Nephron progenitor cell (in vitro differentiated cells): ENCODE measurements at regions not wholly inside any gene's neighbourhood (a gene's known extent, or its start where the extent isn't known, plus 50 kb on each side); places are given as distances from the start of the nearest gene placed in this dataset.

Experiments used
- DNase-seq: peaks from one replicate; pipeline ENCODE4 v3.0.0; 2021
- H3K27ac Mint-ChIP-seq: 2 replicates; pipeline ENCODE4 v1.8.0; 2021; ENCODE audit warnings: mild to moderate bottlenecking, moderate library complexity, mixed read lengths
- H3K27me3 Mint-ChIP-seq: 2 replicates; pipeline ENCODE4 v1.8.0; 2021; ENCODE audit warnings: mild to moderate bottlenecking, low read depth, mixed read lengths; ENCODE audit not compliant: poor library complexity
- H3K36me3 Mint-ChIP-seq: 2 replicates; pipeline ENCODE4 v1.8.0; 2021; ENCODE audit warnings: low read depth, mixed read lengths
- H3K4me1 Mint-ChIP-seq: 2 replicates; pipeline ENCODE4 v1.8.0; 2021; ENCODE audit warnings: mixed read lengths
- H3K4me3 Mint-ChIP-seq: 2 replicates; pipeline ENCODE4 v1.8.0; 2021; ENCODE audit warnings: mild to moderate bottlenecking, moderate library complexity, mixed read lengths
- H3K9me3 Mint-ChIP-seq: 2 replicates; pipeline ENCODE4 v1.8.0; 2021; ENCODE audit warnings: mild to moderate bottlenecking, moderate library complexity, mixed read lengths
- CTCF ChIP-seq: fragments of 200-600 bp; sonication (generic); IDR thresholded peaks from 2 replicates; pipeline ENCODE4 v1.5.0; 2021; ENCODE audit warnings: antibody characterized with exemption

- no peak for DNase-seq
- no peaks in the 10 kb centered on the region for H3K9me3 Mint-ChIP-seq
- peaks cover 18% of the 10 kb centered on the region for H3K27me3 Mint-ChIP-seq
- no peaks in the 10 kb centered on the region for H3K36me3 Mint-ChIP-seq
- peaks cover 60% of the 10 kb centered on the region for H3K4me1 Mint-ChIP-seq
- no peak for TF ChIP-seq CTCF
- no peak overlapping the region for H3K4me3 Mint-ChIP-seq
- no peak overlapping the region for H3K27ac Mint-ChIP-seq
Measured at GRCh38 chr20:39825524-39825923, 863.4 kb downstream of the DHX35 start.

GRCh38 chr20:39823224-39823623 is 861.1 kb downstream of the DHX35 start:
- Mint-ChIP-seq H3K27me3 (peaks cover 10% of the 10 kb centered on the region), H3K9me3 (no peaks in the 10 kb centered on the region), H3K36me3 (no peaks in the 10 kb centered on the region), H3K4me3 (no peak overlapping the region), H3K4me1 (peaks cover 38% of the 10 kb centered on the region), H3K27ac (peak overlapping the region; percentile 21)
- TF ChIP-seq CTCF, result no peak
- DNase-seq, result no peak

GRCh38 chr20:39822667-39823066 is 860.5 kb downstream of the DHX35 start:
- H3K36me3 Mint-ChIP-seq, result no peaks in the 10 kb centered on the region
- H3K27me3 Mint-ChIP-seq, result peaks cover 10% of the 10 kb centered on the region
- peaks cover under 1% of the 10 kb centered on the region for H3K9me3 Mint-ChIP-seq
- no peak for TF ChIP-seq CTCF
- peaks cover 33% of the 10 kb centered on the region for H3K4me1 Mint-ChIP-seq
- H3K27ac Mint-ChIP-seq, result no peak overlapping the region
- DNase-seq, result no peak
- no peak overlapping the region for H3K4me3 Mint-ChIP-seq

- Mint-ChIP-seq H3K9me3 (peaks cover 11% of the 10 kb centered on the region), H3K27ac (no peak overlapping the region), H3K4me3 (no peak overlapping the region), H3K27me3 (peaks cover 4% of the 10 kb centered on the region), H3K4me1 (peaks cover 21% of the 10 kb centered on the region), H3K36me3 (no peaks in the 10 kb centered on the region)
- DNase-seq, result no peak
- TF ChIP-seq CTCF, result no peak
Measured at GRCh38 chr20:39813190-39813829, 851.2 kb downstream of the DHX35 start.

GRCh38 chr20:39812116-39812515 is 850.0 kb downstream of the DHX35 start:
- Mint-ChIP-seq H3K9me3 (peaks cover 5% of the 10 kb centered on the region), H3K4me1 (peaks cover 21% of the 10 kb centered on the region), H3K27ac (no peak overlapping the region), H3K4me3 (no peak overlapping the region), H3K36me3 (no peaks in the 10 kb centered on the region), H3K27me3 (peaks cover 4% of the 10 kb centered on the region)
- no peak for DNase-seq
- TF ChIP-seq CTCF, result no peak

- Mint-ChIP-seq H3K4me3 (no peak overlapping the region), H3K27me3 (peaks cover 4% of the 10 kb centered on the region), H3K36me3 (no peaks in the 10 kb centered on the region), H3K4me1 (peaks cover 21% of the 10 kb centered on the region), H3K27ac (no peak overlapping the region), H3K9me3 (no peaks in the 10 kb centered on the region)
- no peak for TF ChIP-seq CTCF
- no peak for DNase-seq
Measured at GRCh38 chr20:39810309-39810708, 848.2 kb downstream of the DHX35 start.
